H9 (cell line): ENCODE measurements at regions not wholly inside any gene's neighbourhood (a gene's known extent, or its start where the extent isn't known, plus 50 kb on each side); places are given as distances from the start of the nearest gene placed in this dataset.

ENCODE experiments used
- DNase-seq: peaks from one replicate; pipeline ENCODE4 v3.0.0-alpha.2; 2017
- H2AFZ ChIP-seq: one replicate; pipeline ENCODE4 v1.6.1; 2013; ENCODE audit warnings: mild to moderate bottlenecking, low read length, control low read depth, moderate library complexity
- H2AK5ac ChIP-seq: 2 replicates; pipeline ENCODE4 v1.6.1; 2013; ENCODE audit warnings: low read length, control low read depth, mixed read lengths; ENCODE audit not compliant: insufficient read length
- H2BK120ac ChIP-seq: one replicate; pipeline ENCODE4 v1.6.1; 2013; ENCODE audit warnings: low read depth, mild to moderate bottlenecking, low read length, control low read depth, inconsistent platforms; ENCODE audit not compliant: poor library complexity, severe bottlenecking
- H2BK12ac ChIP-seq: 2 replicates; pipeline ENCODE4 v1.6.1; 2013; ENCODE audit warnings: low read length, control low read depth, mixed read lengths, low read depth; ENCODE audit not compliant: insufficient read length
- H2BK15ac ChIP-seq: 2 replicates; pipeline ENCODE4 v1.6.1; 2013; ENCODE audit warnings: low read depth, low read length, control low read depth
- H2BK20ac ChIP-seq: one replicate; pipeline ENCODE4 v1.6.1; 2013; ENCODE audit warnings: low read depth, mild to moderate bottlenecking, low read length, control low read depth, inconsistent platforms; ENCODE audit not compliant: poor library complexity, severe bottlenecking
- H2BK5ac ChIP-seq: 2 replicates; pipeline ENCODE4 v1.6.1; 2013; ENCODE audit warnings: low read length, control low read depth, mixed read lengths; ENCODE audit not compliant: insufficient read length
- H3K14ac ChIP-seq: 2 replicates; pipeline ENCODE4 v1.6.1; 2013; ENCODE audit warnings: low read length, control low read depth; ENCODE audit not compliant: insufficient read depth
- H3K18ac ChIP-seq: 2 replicates; pipeline ENCODE4 v1.6.1; 2013; ENCODE audit warnings: low read depth, mild to moderate bottlenecking, mixed read lengths, low read length, control low read depth; ENCODE audit not compliant: insufficient read length
- H3K23ac ChIP-seq: 2 replicates; pipeline ENCODE4 v1.6.1; 2013; ENCODE audit warnings: low read length, control low read depth, mixed read lengths, low read depth; ENCODE audit not compliant: insufficient read length
- H3K23me2 ChIP-seq: 2 replicates; pipeline ENCODE4 v1.6.1; 2013; ENCODE audit warnings: low read depth, mild to moderate bottlenecking, mixed read lengths, low read length, control low read depth; ENCODE audit not compliant: insufficient read length, poor library complexity, severe bottlenecking
- H3K27ac ChIP-seq: 2 replicates; pipeline ENCODE4 v1.5.1; 2013; ENCODE audit warnings: low read length, control low read depth, mixed read lengths, low read depth; ENCODE audit not compliant: insufficient read length
- H3K27me3 ChIP-seq: 2 replicates; pipeline ENCODE4 v1.6.1; 2013; ENCODE audit warnings: low read length, control low read depth, inconsistent platforms; ENCODE audit not compliant: insufficient read depth
- H3K4ac ChIP-seq: 2 replicates; pipeline ENCODE4 v1.6.1; 2013; ENCODE audit warnings: low read depth, mild to moderate bottlenecking, control low read depth, inconsistent platforms, low read length, moderate library complexity
- H3K4me1 ChIP-seq: 2 replicates; pipeline ENCODE4 v1.6.1; 2013; ENCODE audit warnings: low read length, control low read depth, inconsistent platforms; ENCODE audit not compliant: insufficient read depth
- H3K4me2 ChIP-seq: 2 replicates; pipeline ENCODE4 v1.6.1; 2013; ENCODE audit warnings: low read length, control low read depth, mixed read lengths; ENCODE audit not compliant: insufficient read length, insufficient read depth
- H3K56ac ChIP-seq: 2 replicates; pipeline ENCODE4 v1.6.1; 2013; ENCODE audit warnings: low read depth, mild to moderate bottlenecking, mixed read lengths, low read length, control low read depth; ENCODE audit not compliant: insufficient read length
- H3K79me1 ChIP-seq: 2 replicates; pipeline ENCODE4 v1.6.1; 2013; ENCODE audit warnings: low read depth, mild to moderate bottlenecking, moderate library complexity, low read length, control low read depth, inconsistent platforms; ENCODE audit not compliant: insufficient read depth, poor library complexity, severe bottlenecking
- H3K79me2 ChIP-seq: 2 replicates; pipeline ENCODE4 v1.6.1; 2013; ENCODE audit warnings: low read length, control low read depth, inconsistent platforms; ENCODE audit not compliant: insufficient read depth
- H3K9ac ChIP-seq: 2 replicates; pipeline ENCODE4 v1.6.1; 2013; ENCODE audit warnings: low read length, control low read depth, mixed read lengths; ENCODE audit not compliant: insufficient read length; ENCODE audit errors: extremely low read depth
- H3K9me3 ChIP-seq: one replicate; pipeline ENCODE4 v1.6.1; 2013; ENCODE audit warnings: low read depth, low read length, inconsistent platforms; ENCODE audit not compliant: control insufficient read depth
- H3T11ph ChIP-seq: one replicate; pipeline ENCODE4 v1.6.1; 2013; ENCODE audit warnings: mild to moderate bottlenecking, low read length, control low read depth, inconsistent platforms
- H4K20me1 ChIP-seq: one replicate; pipeline ENCODE4 v1.6.1; 2013; ENCODE audit not compliant: control insufficient read depth, insufficient read length, insufficient read depth
- H4K5ac ChIP-seq: 2 replicates; pipeline ENCODE4 v1.6.1; 2013; ENCODE audit warnings: low read depth, mild to moderate bottlenecking, mixed read lengths, low read length, control low read depth; ENCODE audit not compliant: insufficient read length
- H4K8ac ChIP-seq: replicated peaks from 2 replicates; pipeline ENCODE4 v1.6.1; 2013; ENCODE audit warnings: low read length, control low read depth, mixed read lengths, low read depth; ENCODE audit not compliant: insufficient read length
- H4K91ac ChIP-seq: 2 replicates; pipeline ENCODE4 v1.6.1; 2013; ENCODE audit warnings: low read depth, mild to moderate bottlenecking, moderate library complexity, mixed read lengths, low read length, control low read depth; ENCODE audit not compliant: insufficient read length
- H3K27ac Mint-ChIP-seq, 3 experiments: 2 replicates in 2 of 3; 3 replicates in 1 of 3; pipeline ENCODE4 v1.8.0; 2020 to 2021; ENCODE audit warnings: mixed read lengths in 3 of 3, mild to moderate bottlenecking in 1 of 3, moderate library complexity in 1 of 3
- H3K27me3 Mint-ChIP-seq: 2 replicates; pipeline ENCODE4 v1.8.0; 2021; ENCODE audit warnings: low read depth, mild to moderate bottlenecking, moderate library complexity, mixed read lengths
- H3K36me3 Mint-ChIP-seq, 3 experiments: 2 replicates in 2 of 3; 3 replicates in 1 of 3; pipeline ENCODE4 v1.8.0; 2020 to 2021; ENCODE audit warnings: low read depth in 3 of 3, mixed read lengths in 3 of 3; ENCODE audit not compliant: insufficient read depth in 1 of 3
- H3K4me1 Mint-ChIP-seq, 2 experiments: 2 replicates each; pipeline ENCODE4 v1.8.0; 2020; ENCODE audit warnings: mixed read lengths in 2 of 2
- H3K4me3 Mint-ChIP-seq, 2 experiments: 2 replicates in 1 of 2; 3 replicates in 1 of 2; pipeline ENCODE4 v1.8.0; 2020 to 2021; ENCODE audit warnings: mild to moderate bottlenecking in 2 of 2, mixed read lengths in 2 of 2, moderate library complexity in 1 of 2
- H3K9me3 Mint-ChIP-seq, 2 experiments: 2 replicates in 1 of 2; 3 replicates in 1 of 2; pipeline ENCODE4 v1.8.0; 2020; ENCODE audit warnings: mild to moderate bottlenecking in 2 of 2, mixed read lengths in 2 of 2, moderate library complexity in 1 of 2
- CTCF ChIP-seq: fragments of 200-600 bp; sonication (generic); conservative IDR thresholded peaks from 3 replicates; pipeline ENCODE4 v1.8.0; 2021; ENCODE audit warnings: antibody characterized with exemption, mild to moderate bottlenecking
- WGBS: extraction: QIAGEN DNeasy Blood & Tissue Kit; methylation state at CpG from one replicate; pipeline ENCODE4 v1.1.7; 2013; ENCODE audit warnings: missing lambda C conversion rate, low lambda C conversion rate, mixed read lengths; ENCODE audit not compliant: insufficient read length; ENCODE audit errors: extremely low coverage; 5-methylcytosine and 5-hydroxymethylcytosine counted together

- Histone ChIP-seq H3K23ac (no peak overlapping the region), H3K79me2 (no peaks in the 10 kb centered on the region), H3K4me2 (no peak overlapping the region), H4K8ac (no peak overlapping the region), H2AFZ (no peak overlapping the region), H4K5ac (no peak overlapping the region), H4K20me1 (no peaks in the 10 kb centered on the region), H3K79me1 (no peaks in the 10 kb centered on the region), H3T11ph (no peak overlapping the region), H3K9me3 (no peaks in the 10 kb centered on the region), H4K91ac (no peak overlapping the region), H2AK5ac (no peak overlapping the region), H2BK120ac (no peak overlapping the region), H3K9ac (no peak overlapping the region), H3K4ac (no peak overlapping the region), H3K14ac (no peak overlapping the region), H3K27ac (no peak overlapping the region), H3K18ac (no peak overlapping the region), H3K56ac (no peak overlapping the region), H2BK5ac (no peak overlapping the region), H3K23me2 (no peaks in the 10 kb centered on the region), H2BK15ac (no peak overlapping the region), H3K27me3 (no peaks in the 10 kb centered on the region), H2BK20ac (no peak overlapping the region), H2BK12ac (no peak overlapping the region), H3K4me1 (no peaks in the 10 kb centered on the region)
- no peak for TF ChIP-seq CTCF
- no CpG with 5 or more reads among the region's 5 CpGs for WGBS
- Mint-ChIP-seq H3K4me1 (no peaks in the 10 kb centered on the region), H3K9me3 (no peaks in the 10 kb centered on the region), H3K36me3 (no peaks in the 10 kb centered on the region; a peak in 1 of 7 replicates), H3K27ac (no peak overlapping the region; a peak in 1 of 7 replicates), H3K27me3 (no peaks in the 10 kb centered on the region), H3K4me3 (no peak overlapping the region)
- no peak for DNase-seq
These were observed 86.3 kb upstream of the PRICKLE2 start for GRCh38 chr3:64311424-64312061.
